Esophagus muscularis mucosa (tissue), 4 donors: ENCODE measurements at regions not wholly inside any gene's neighbourhood (a gene's known extent, or its start where the extent isn't known, plus 50 kb on each side); places are given as distances from the start of the nearest gene placed in this dataset.
"Not testable (repeated sequence)": the region's sequence is repeated elsewhere in the genome, so short reads cannot be mapped to it uniquely, and the experiment has no call there.

Experiments used
- DNase-seq: peaks from one replicate; pipeline ENCODE4 v3.0.0-alpha.2; 2017; ENCODE audit errors: extremely low spot score
- H3K27ac ChIP-seq, 4 donors: fragments of 200-600 bp; sonication (generic); replicated peaks in 1 of 4; 1 replicate in 3 of 4; 2 replicates in 1 of 4; pipeline ENCODE4 v1.5.1; 2016 to 2019; ENCODE audit warnings: mild to moderate bottlenecking in 1 of 4
- H3K27me3 ChIP-seq, 4 donors: fragments of 200-600 bp; sonication (generic); one replicate each; pipeline versions ENCODE4 v1.5.1 to v1.6.0; 2016 to 2019
- H3K36me3 ChIP-seq, 4 donors: fragments of 200-600 bp; sonication (generic); one replicate each; pipeline ENCODE4 v1.5.1; 2016 to 2019
- H3K4me1 ChIP-seq, 4 donors: fragments of 200-600 bp; sonication (generic); one replicate each; pipeline ENCODE4 v1.5.1; 2016 to 2019
- H3K4me3 ChIP-seq, 4 donors: fragments of 200-600 bp; sonication (generic); 1 replicate in 2 of 4; 2 replicates in 2 of 4; pipeline ENCODE4 v1.5.1; 2016 to 2019; ENCODE audit warnings: mild to moderate bottlenecking in 4 of 4, moderate library complexity in 1 of 4
- H3K9me3 ChIP-seq, 4 donors: fragments of 200-600 bp; sonication (generic); 1 replicate in 3 of 4; 2 replicates in 1 of 4; pipeline ENCODE4 v1.5.1; 2016 to 2019
- EP300 ChIP-seq: sonication (generic); formaldehyde crosslinking; IDR thresholded peaks from one replicate; pipeline ENCODE4 v1.6.1; 2017; ENCODE audit warnings: antibody characterized with exemption
- POLR2A ChIP-seq: fragments of 450-650 bp; IDR thresholded peaks from one replicate; pipeline ENCODE4 v1.6.1; 2017; ENCODE audit warnings: antibody characterized with exemption, moderate library complexity, mild to moderate bottlenecking, low read depth
- POLR2AphosphoS5 ChIP-seq, 2 donors: sonication (generic); formaldehyde crosslinking; IDR thresholded peaks; one replicate each; pipeline ENCODE4 v1.6.1; 2017; ENCODE audit warnings: antibody characterized with exemption in 2 of 2
- WGBS: methylation state at CpG from one replicate; pipeline ENCODE4 v1.1.5; 2018; 5-methylcytosine and 5-hydroxymethylcytosine counted together
- intact Hi-C: fragments of 100-400 bp; cut with DNase I; formaldehyde crosslinking; loops from one replicate; pipeline ENCODE4 v1.15.1; 2023
- TF ChIP-seq, protein P1 (sequence below), 3 experiments: fragments of 200-600 bp in 2 of 3; fragments of 450-650 bp in 1 of 3; sonication (generic) in 2 of 3; IDR thresholded peaks; one replicate each; pipeline ENCODE4 v1.5.1; 2017 to 2019; ENCODE audit warnings: antibody characterized with exemption in 3 of 3, mild to moderate bottlenecking in 2 of 3, moderate library complexity in 1 of 3

GRCh38 chr12:28096649-28097048, 93.6 kb upstream of the CCDC91 start:
- H3K4me3 ChIP-seq: no peak overlapping the region
- intact Hi-C loops: no loop called here
- no peak overlapping the region for H3K27ac ChIP-seq
- H3K36me3 ChIP-seq: no peaks in the 10 kb centered on the region
- no peaks in the 10 kb centered on the region for H3K9me3 ChIP-seq
- H3K4me1 ChIP-seq: no peaks in the 10 kb centered on the region
- no peaks in the 10 kb centered on the region for H3K27me3 ChIP-seq
- WGBS: 88% methylated on average over 2 of the region's 2 CpGs
- TF ChIP-seq EP300: no peak
- no peak for TF ChIP-seq POLR2A
- TF ChIP-seq POLR2AphosphoS5 (IDR thresholded peaks at IDR 0.05): no peak
- TF ChIP-seq, protein P1, sequence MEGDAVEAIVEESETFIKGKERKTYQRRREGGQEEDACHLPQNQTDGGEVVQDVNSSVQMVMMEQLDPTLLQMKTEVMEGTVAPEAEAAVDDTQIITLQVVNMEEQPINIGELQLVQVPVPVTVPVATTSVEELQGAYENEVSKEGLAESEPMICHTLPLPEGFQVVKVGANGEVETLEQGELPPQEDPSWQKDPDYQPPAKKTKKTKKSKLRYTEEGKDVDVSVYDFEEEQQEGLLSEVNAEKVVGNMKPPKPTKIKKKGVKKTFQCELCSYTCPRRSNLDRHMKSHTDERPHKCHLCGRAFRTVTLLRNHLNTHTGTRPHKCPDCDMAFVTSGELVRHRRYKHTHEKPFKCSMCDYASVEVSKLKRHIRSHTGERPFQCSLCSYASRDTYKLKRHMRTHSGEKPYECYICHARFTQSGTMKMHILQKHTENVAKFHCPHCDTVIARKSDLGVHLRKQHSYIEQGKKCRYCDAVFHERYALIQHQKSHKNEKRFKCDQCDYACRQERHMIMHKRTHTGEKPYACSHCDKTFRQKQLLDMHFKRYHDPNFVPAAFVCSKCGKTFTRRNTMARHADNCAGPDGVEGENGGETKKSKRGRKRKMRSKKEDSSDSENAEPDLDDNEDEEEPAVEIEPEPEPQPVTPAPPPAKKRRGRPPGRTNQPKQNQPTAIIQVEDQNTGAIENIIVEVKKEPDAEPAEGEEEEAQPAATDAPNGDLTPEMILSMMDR (IDR thresholded peaks at IDR 0.05): no peak
- no peak for DNase-seq

- no peak overlapping the region for H3K4me3 ChIP-seq
- no peaks in the 10 kb centered on the region for H3K4me1 ChIP-seq
- no peaks in the 10 kb centered on the region for H3K36me3 ChIP-seq
- H3K9me3 ChIP-seq: no peaks in the 10 kb centered on the region
- no peak for TF ChIP-seq POLR2AphosphoS5 (IDR thresholded peaks at IDR 0.05)
- TF ChIP-seq POLR2A: no peak
- TF ChIP-seq EP300: no peak
- TF ChIP-seq, protein P1 (IDR thresholded peaks at IDR 0.05): no peak
- DNase-seq: no peak
- H3K27ac ChIP-seq: no peak overlapping the region
- intact Hi-C loops: no loop called here
- WGBS: 79% methylated on average over 3 of the region's 3 CpGs
- H3K27me3 ChIP-seq: no peaks in the 10 kb centered on the region
Observed at GRCh38 chr12:28097221-28097620, 93.0 kb upstream of the CCDC91 start.

DNA sequence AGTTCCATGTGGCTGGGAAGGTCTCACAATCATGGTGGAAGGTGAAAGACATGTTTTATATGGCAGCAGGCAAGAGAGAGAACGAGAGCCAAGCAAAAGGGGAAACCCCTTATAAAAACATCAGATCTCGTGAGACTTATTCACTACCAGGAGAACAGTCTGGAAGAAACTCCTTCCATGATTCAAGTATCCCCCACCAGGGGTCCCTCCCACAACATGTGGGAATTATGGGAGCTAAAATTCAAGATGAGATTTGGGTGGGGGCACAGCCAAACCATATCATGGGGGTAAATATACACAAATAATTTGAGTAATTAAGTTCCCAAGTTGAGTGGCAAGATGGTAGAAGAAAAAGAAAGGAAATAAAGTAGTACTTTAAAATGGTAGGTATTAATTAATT, 91.0 kb upstream of the CCDC91 start:
- DNase-seq, H3K27ac ChIP-seq, H3K4me3 ChIP-seq, H3K4me1 ChIP-seq, H3K27me3 ChIP-seq, H3K36me3 ChIP-seq, H3K9me3 ChIP-seq, intact Hi-C loops: not testable (repeated sequence)
- 87% methylated on average over 2 of the region's 2 CpGs for WGBS

GRCh38 chr12:28099871-28100270, 90.4 kb upstream of the CCDC91 start:
- TF ChIP-seq POLR2AphosphoS5 (IDR thresholded peaks at IDR 0.05): no peak
- no peak for TF ChIP-seq EP300
- TF ChIP-seq, protein P1 (IDR thresholded peaks at IDR 0.05): no peak
- TF ChIP-seq POLR2A: no peak
- Histone ChIP-seq H3K27me3 (no peaks in the 10 kb centered on the region), H3K36me3 (no peaks in the 10 kb centered on the region), H3K4me3 (no peak overlapping the region), H3K27ac (no peak overlapping the region), H3K9me3 (no peaks in the 10 kb centered on the region), H3K4me1 (no peaks in the 10 kb centered on the region)
- 70% methylated on average over 2 of the region's 2 CpGs for WGBS
- intact Hi-C loops: no loop called here
- DNase-seq: no peak

DNA sequence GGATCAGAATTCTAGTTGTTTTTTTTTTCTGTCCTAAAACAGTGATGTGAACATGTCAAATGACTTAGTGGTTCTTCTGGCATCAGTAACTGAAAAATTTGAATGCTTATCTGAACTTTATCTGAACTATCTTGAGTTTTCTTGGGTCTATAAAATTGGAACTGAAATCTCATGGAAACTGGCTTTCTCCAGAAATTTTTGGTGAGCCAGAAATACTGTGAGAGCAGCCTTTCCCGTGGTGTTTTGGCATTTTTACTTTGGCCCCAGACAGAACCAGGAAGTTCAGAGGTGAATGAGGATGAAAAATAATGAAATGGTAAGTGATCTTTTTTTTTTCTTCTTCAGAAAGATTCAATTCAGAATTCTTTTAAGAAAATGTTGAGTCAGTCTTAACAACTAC, 89.5 kb upstream of the CCDC91 start:
- H3K4me1 ChIP-seq: no peaks in the 10 kb centered on the region
- no peaks in the 10 kb centered on the region for H3K27me3 ChIP-seq
- H3K9me3 ChIP-seq: no peaks in the 10 kb centered on the region
- no peak overlapping the region for H3K4me3 ChIP-seq
- no peak for DNase-seq
- H3K27ac ChIP-seq: no peak overlapping the region
- H3K36me3 ChIP-seq: no peaks in the 10 kb centered on the region
- intact Hi-C loops: no loop called here
- TF ChIP-seq EP300: no peak
- 71% methylated on average over 1 of the region's 1 CpG for WGBS

GRCh38 chr12:28104316-28104715, 85.9 kb upstream of the CCDC91 start:
- WGBS: 81% methylated on average over 2 of the region's 2 CpGs
- TF ChIP-seq POLR2AphosphoS5 (IDR thresholded peaks at IDR 0.05) (no peak), POLR2A (no peak), EP300 (no peak)
- TF ChIP-seq, protein P1 (IDR thresholded peaks at IDR 0.05): no peak
- H3K9me3 ChIP-seq: no peaks in the 10 kb centered on the region
- no peak overlapping the region for H3K27ac ChIP-seq
- no peak for DNase-seq
- H3K4me3 ChIP-seq: no peak overlapping the region
- no peaks in the 10 kb centered on the region for H3K27me3 ChIP-seq
- intact Hi-C loops: no loop called here
- no peaks in the 10 kb centered on the region for H3K4me1 ChIP-seq
- H3K36me3 ChIP-seq: no peaks in the 10 kb centered on the region
